HG02973 (cell line): ENCODE measurements at regions not wholly inside any gene's neighbourhood (a gene's known extent, or its start where the extent isn't known, plus 50 kb on each side); places are given as distances from the start of the nearest gene placed in this dataset.
A peak's percentile ranks its signal among the peaks of the same experiment; 100 is the strongest.

Experiments
- ATAC-seq: cut with Tn5 transposase; IDR thresholded peaks from one replicate; pipeline ENCODE4 v1.9.1; 2021; ENCODE audit warnings: moderate library complexity; ENCODE audit not compliant: unreplicated experiment

GRCh38 chr7:55641273-55641691 is 69.0 kb upstream of the VOPP1 start:
- ATAC-seq = peak; percentile 81

DNA sequence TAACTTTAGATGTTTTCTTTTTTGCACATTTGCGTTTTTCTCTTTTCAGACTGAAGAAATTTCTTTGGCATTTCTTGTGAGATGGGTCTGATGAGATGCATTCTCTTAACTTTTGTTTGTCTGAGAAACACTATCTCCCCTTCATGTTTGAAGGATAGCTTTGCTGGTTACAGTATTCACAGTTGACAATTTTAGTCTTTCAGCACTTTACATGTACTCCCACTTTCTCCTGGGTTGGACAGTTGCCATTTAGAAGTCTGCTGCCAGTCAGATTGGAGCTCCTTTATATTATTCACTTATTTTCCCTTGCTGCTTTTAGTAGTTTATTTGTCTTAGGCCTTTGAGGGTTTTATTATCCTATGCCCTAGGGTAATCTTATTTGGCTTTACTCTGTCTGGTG is 67.3 kb upstream of the VOPP1 start:
- ATAC-seq = no peak

DNA sequence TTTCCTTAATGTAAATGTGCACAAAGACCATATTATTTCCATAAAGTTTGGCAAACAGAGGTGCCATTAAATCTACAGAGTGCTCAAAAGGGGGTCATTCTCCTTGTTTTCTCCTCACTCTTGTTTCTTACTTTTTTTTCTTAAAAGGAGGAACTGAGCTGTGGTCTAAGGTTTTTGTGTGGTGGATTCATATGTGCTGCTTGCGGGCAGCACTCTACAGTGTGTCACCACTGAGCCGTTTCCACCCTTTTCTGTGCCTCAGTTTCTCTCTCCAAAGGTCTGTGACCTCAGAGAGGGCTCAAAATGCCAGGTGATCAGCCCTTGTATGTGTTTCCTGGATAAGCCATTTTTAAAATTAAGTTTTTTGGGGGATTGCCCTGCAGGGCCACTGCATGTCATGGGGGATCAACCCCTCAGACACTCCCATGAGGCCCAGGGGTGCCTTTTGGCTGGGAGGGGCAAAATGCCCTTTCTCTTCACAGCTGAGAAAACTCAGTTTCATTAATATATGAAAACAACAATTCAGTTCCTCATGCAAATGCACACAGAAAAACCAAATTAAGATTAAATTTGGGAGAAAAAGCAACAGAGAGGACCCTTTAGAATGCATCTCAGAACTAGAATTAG is 56.9 kb upstream of the VOPP1 start:
- ATAC-seq = no peak

DNA sequence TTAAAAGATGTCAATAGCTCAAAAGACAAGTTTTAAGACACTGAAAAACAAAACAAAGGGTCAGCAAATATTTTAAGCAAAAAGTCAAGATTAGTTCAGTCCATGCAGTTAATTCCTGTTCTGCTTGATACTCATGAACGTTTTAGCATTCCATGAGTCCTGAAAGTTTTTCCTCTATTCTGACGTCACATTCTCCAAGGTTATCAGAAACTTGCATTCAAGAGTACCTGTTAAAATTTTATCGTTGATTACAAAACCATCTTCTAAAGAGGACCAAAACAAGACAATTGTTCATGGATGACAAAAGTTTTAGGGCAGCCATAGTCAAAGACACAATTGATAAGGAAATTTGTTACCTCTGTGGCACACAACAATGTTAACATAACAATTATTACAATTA is 52.5 kb upstream of the VOPP1 start:
- ATAC-seq = no peak

- ATAC-seq = no peak
Measured at GRCh38 chr7:55623617-55624016, 51.3 kb upstream of the VOPP1 start.

- no peak for ATAC-seq
Measured at GRCh38 chr7:55622241-55622640, 49.9 kb upstream of the VOPP1 start.
